ENCODE measurements at regions not wholly inside any gene's neighbourhood (a gene's known extent, or its start where the extent isn't known, plus 50 kb on each side); places are given as distances from the start of the nearest gene placed in this dataset.

GRCh38 chrX:141301017-141301416 lies 58.7 kb upstream of the SPANXC start:
- TF ChIP-seq RCOR1 (IDR thresholded peaks at IDR 0.05; ENCODE audit: insufficient replicate concordance, low read length) (no peak), CTCF (conservative IDR thresholded peaks at IDR 0.05; ENCODE audit: low read depth, low read length) (no peak), POLR2A (IDR thresholded peaks at IDR 0.05; ENCODE audit: low read depth, low read length) (no peak), FOS (IDR thresholded peaks at IDR 0.05; ENCODE audit: low read depth, low read length) (no peak), MXI1 (IDR thresholded peaks at IDR 0.05; ENCODE audit: borderline replicate concordance, low read depth, low read length) (no peak), USF2 (IDR thresholded peaks at IDR 0.05; ENCODE audit: low read depth, low read length) (no peak), RFX5 (IDR thresholded peaks at IDR 0.05; ENCODE audit: low read depth, low read length) (no peak), CEBPB (IDR thresholded peaks at IDR 0.05; ENCODE audit: low read depth, low read length) (no peak), RAD21 (IDR thresholded peaks at IDR 0.05; ENCODE audit: low read length) (no peak), NFE2L2 (IDR thresholded peaks at IDR 0.05; ENCODE audit: low read depth, low read length) (no peak)
